Loucy (cell line): ENCODE measurements at regions not wholly inside any gene's neighbourhood (a gene's known extent, or its start where the extent isn't known, plus 50 kb on each side); places are given as distances from the start of the nearest gene placed in this dataset.

Experiments
- H2AFZ ChIP-seq: fragments of 200-600 bp; sonication (generic); 2 replicates; pipeline ENCODE4 v1.6.0; 2016; ENCODE audit warnings: antibody characterized with exemption, mild to moderate bottlenecking, low read length, moderate library complexity
- H3F3A ChIP-seq: fragments of 200-600 bp; 2 replicates; pipeline ENCODE4 v1.6.0; 2016; ENCODE audit warnings: antibody characterized with exemption, low read depth, mild to moderate bottlenecking
- H3K27me3 ChIP-seq: fragments of 200-600 bp; sonication (generic); 2 replicates; pipeline ENCODE4 v1.6.1; 2014; ENCODE audit warnings: low read length, mild to moderate bottlenecking; ENCODE audit not compliant: insufficient read depth, poor library complexity, severe bottlenecking
- H3K36me3 ChIP-seq: fragments of 200-600 bp; sonication (generic); 2 replicates; pipeline ENCODE4 v1.6.1; 2016; ENCODE audit warnings: low read length; ENCODE audit not compliant: insufficient read depth
- H3K4me1 ChIP-seq: fragments of 200-600 bp; sonication (generic); 2 replicates; pipeline ENCODE4 v1.5.1; 2014; ENCODE audit warnings: low read length, mild to moderate bottlenecking; ENCODE audit not compliant: insufficient read depth, poor library complexity, severe bottlenecking
- H3K4me2 ChIP-seq: fragments of 200-600 bp; sonication (generic); 2 replicates; pipeline ENCODE4 v1.6.0; 2014; ENCODE audit warnings: antibody characterized with exemption, low read length, low read depth, mild to moderate bottlenecking; ENCODE audit not compliant: poor library complexity, severe bottlenecking
- H3K4me3 ChIP-seq: fragments of 200-600 bp; sonication (generic); 2 replicates; pipeline ENCODE4 v1.5.1; 2014; ENCODE audit warnings: low read length, mild to moderate bottlenecking, mixed read lengths; ENCODE audit not compliant: poor library complexity, severe bottlenecking
- H3K79me2 ChIP-seq: fragments of 200-600 bp; sonication (generic); 2 replicates; pipeline ENCODE4 v1.6.1; 2014; ENCODE audit warnings: low read length; ENCODE audit not compliant: insufficient read depth
- H3K9ac ChIP-seq: fragments of 200-600 bp; sonication (generic); 2 replicates; pipeline ENCODE4 v1.6.0; 2014; ENCODE audit warnings: mild to moderate bottlenecking, low read depth, low read length, moderate library complexity; ENCODE audit not compliant: poor library complexity, severe bottlenecking
- H3K9me2 ChIP-seq: fragments of 200-600 bp; sonication (generic); replicated peaks from 2 replicates; pipeline ENCODE4 v1.6.1; 2016; ENCODE audit warnings: low read depth, low read length, mixed read lengths
- H3K9me3 ChIP-seq: fragments of 200-600 bp; sonication (generic); 2 replicates; pipeline ENCODE4 v1.6.1; 2014; ENCODE audit warnings: mild to moderate bottlenecking, antibody characterized with exemption, low read length, low read depth; ENCODE audit not compliant: insufficient read depth
- H4K20me1 ChIP-seq: fragments of 200-600 bp; sonication (generic); 2 replicates; pipeline ENCODE4 v1.6.0; 2014; ENCODE audit warnings: antibody characterized with exemption, low read length, mild to moderate bottlenecking; ENCODE audit not compliant: insufficient read depth, poor library complexity, severe bottlenecking
- CTCF ChIP-seq: fragments of 200-600 bp; sonication (generic); conservative IDR thresholded peaks from 2 replicates; pipeline ENCODE4 v1.5.1; 2014; ENCODE audit warnings: mild to moderate bottlenecking, antibody characterized with exemption, low read length
- EZH2phosphoT487 ChIP-seq: fragments of 200-600 bp; IDR thresholded peaks from 2 replicates; pipeline ENCODE4 v1.6.1; 2018; ENCODE audit warnings: antibody characterized with exemption, mild to moderate bottlenecking, moderate library complexity, borderline replicate concordance

GRCh38 chr2:239775623-239776435 lies 249.3 kb downstream of the NDUFA10 start:
- no peaks in the 10 kb centered on the region for H3F3A ChIP-seq
- peaks cover 17% of the 10 kb centered on the region; the same call in 1 of the 2 replicates for H3K9me3 ChIP-seq
- no peaks in the 10 kb centered on the region for H3K36me3 ChIP-seq
- no peaks in the 10 kb centered on the region for H3K27me3 ChIP-seq
- H3K9ac ChIP-seq, result no peak overlapping the region
- no peak for TF ChIP-seq CTCF
- TF ChIP-seq EZH2phosphoT487, result no peak
- H2AFZ ChIP-seq, result no peak overlapping the region
- no peaks in the 10 kb centered on the region for H3K4me1 ChIP-seq
- no peaks in the 10 kb centered on the region for H3K9me2 ChIP-seq
- H3K79me2 ChIP-seq, result no peaks in the 10 kb centered on the region
- no peak overlapping the region for H3K4me2 ChIP-seq
- no peak overlapping the region for H3K4me3 ChIP-seq
- no peaks in the 10 kb centered on the region for H4K20me1 ChIP-seq

DNA sequence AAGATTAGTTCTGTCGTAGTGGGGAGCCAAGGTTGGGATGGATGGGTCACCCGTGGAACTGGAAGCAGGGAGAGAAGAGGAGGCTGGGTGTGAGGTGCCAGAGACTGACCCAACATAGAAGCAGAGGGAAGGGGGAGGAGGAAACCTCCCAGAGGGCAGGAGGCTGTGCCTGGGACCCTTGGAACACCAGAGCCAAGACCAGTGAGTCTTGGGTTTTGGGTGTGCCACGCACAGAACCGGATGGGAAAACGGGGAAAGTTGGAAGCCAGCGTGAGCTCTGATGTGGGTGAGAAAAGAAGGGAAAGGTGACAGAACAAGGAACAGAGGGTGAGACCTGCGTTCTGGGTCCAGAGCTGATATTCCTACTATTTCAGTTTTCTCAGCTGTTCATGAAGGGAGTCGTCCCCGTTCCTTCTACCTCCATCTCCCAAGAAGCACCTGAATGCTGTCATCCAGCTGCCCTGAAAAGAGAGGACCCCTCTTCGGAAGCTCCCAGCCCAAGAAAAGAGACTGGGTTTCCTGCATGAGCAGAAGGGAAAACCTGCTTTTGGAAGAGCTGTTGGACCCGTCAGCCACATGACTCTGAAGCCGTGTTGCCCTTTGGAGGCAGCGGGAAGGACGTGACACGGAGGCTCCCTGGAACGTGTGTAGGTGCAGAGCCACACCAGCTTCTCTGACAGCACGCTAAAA lies 250.1 kb downstream of the NDUFA10 start:
- no peaks in the 10 kb centered on the region for H3K27me3 ChIP-seq
- no peak overlapping the region for H3K4me3 ChIP-seq
- no peak overlapping the region for H3K4me2 ChIP-seq
- no peak overlapping the region for H3K9ac ChIP-seq
- H2AFZ ChIP-seq, result no peak overlapping the region
- H4K20me1 ChIP-seq, result no peaks in the 10 kb centered on the region
- peaks cover 17% of the 10 kb centered on the region; the same call in 1 of the 2 replicates for H3K9me3 ChIP-seq
- no peaks in the 10 kb centered on the region for H3K9me2 ChIP-seq
- no peaks in the 10 kb centered on the region for H3K79me2 ChIP-seq
- no peak for TF ChIP-seq EZH2phosphoT487
- no peak for TF ChIP-seq CTCF
- H3K36me3 ChIP-seq, result no peaks in the 10 kb centered on the region
- no peaks in the 10 kb centered on the region for H3K4me1 ChIP-seq
- H3F3A ChIP-seq, result no peaks in the 10 kb centered on the region

GRCh38 chr2:239774142-239774462 lies 251.0 kb downstream of the NDUFA10 start:
- Histone ChIP-seq H3K36me3 (no peaks in the 10 kb centered on the region), H3F3A (no peaks in the 10 kb centered on the region), H3K9me3 (peaks cover 13% of the 10 kb centered on the region; the same call in 1 of the 2 replicates), H2AFZ (no peak overlapping the region), H3K9me2 (no peaks in the 10 kb centered on the region), H3K4me2 (no peak overlapping the region), H4K20me1 (no peaks in the 10 kb centered on the region), H3K4me1 (no peaks in the 10 kb centered on the region), H3K79me2 (no peaks in the 10 kb centered on the region), H3K27me3 (no peaks in the 10 kb centered on the region), H3K4me3 (no peak overlapping the region), H3K9ac (no peak overlapping the region)
- no peak for TF ChIP-seq CTCF
